ENCODE measurements at regions not wholly inside any gene's neighbourhood (a gene's known extent, or its start where the extent isn't known, plus 50 kb on each side); places are given as distances from the start of the nearest gene placed in this dataset.
A peak's percentile ranks its signal among the peaks of the same experiment; 100 is the strongest.

DNA sequence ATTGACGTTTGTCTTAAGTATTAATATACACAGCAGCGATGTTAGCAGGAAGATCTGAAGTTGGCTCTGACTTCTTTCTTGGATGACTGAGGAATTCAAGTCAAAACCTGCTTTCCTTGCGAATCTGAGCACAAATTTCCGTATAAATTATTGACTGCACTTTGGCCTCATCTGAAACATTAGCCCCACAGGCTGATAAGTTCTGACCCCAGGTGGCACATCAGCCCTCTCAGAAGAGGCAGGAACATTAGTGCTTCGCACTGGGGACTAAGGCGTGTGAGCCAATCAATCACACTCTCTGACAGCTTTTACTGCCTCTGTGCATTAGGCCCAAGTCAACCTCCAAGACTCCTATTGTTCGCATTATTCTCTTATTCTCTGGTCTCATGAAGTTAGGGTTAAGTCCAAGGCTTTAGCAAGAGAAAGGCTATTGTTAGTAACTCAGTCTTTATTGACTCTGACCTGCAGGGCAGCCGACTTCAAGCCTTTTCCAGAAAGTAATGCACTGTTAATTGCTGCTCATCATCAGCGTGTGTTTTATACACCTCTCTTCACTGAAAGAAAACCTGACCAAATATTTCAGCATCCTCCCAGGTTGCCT, 84.2 kb downstream of the ZNF608 start:
- H3K27ac ChIP-seq = peak overlapping the region; percentile 73
- TF ChIP-seq, protein P1, sequence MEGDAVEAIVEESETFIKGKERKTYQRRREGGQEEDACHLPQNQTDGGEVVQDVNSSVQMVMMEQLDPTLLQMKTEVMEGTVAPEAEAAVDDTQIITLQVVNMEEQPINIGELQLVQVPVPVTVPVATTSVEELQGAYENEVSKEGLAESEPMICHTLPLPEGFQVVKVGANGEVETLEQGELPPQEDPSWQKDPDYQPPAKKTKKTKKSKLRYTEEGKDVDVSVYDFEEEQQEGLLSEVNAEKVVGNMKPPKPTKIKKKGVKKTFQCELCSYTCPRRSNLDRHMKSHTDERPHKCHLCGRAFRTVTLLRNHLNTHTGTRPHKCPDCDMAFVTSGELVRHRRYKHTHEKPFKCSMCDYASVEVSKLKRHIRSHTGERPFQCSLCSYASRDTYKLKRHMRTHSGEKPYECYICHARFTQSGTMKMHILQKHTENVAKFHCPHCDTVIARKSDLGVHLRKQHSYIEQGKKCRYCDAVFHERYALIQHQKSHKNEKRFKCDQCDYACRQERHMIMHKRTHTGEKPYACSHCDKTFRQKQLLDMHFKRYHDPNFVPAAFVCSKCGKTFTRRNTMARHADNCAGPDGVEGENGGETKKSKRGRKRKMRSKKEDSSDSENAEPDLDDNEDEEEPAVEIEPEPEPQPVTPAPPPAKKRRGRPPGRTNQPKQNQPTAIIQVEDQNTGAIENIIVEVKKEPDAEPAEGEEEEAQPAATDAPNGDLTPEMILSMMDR (IDR thresholded peaks at IDR 0.05) = no peak
- TF ChIP-seq ZFX (IDR thresholded peaks at IDR 0.05; ENCODE audit: borderline replicate concordance) = no peak

DNA sequence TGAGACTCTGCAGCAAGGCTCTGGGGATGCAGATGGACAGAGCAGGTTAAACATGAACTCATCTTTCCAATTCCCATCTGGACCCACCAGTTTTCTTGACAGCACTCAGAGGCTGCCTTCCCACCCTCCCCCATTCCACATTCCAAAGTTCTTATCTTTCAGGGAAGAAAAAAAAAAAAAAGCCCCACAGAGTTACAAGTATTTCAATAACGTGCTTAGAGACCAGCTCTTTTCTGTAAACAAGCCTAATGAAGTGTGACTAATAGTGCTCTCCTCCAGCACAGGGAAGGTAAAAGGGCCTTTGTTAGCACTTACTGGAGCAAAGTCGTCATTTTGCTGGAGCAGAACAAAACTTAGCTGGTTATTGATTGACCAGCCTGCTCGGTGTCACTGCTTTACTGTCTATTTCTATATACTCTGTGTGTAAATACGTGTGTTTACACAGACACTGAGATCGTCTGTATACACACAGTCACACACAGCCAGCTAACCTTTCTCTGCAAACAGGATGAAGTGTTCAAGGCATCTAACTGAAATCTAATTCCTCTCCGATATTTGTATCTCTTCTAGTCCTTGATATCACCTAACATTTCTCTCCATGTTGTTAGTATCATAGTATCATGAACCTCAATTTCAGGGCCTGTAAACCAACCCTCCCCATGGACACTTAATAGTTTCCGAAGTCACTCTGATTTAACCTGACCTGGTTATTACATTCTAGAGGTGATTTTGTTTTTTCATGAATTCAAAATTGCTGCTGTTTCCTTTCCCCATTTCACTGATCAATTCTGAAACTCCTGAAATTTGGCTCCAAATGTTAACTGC, 84.9 kb downstream of the ZNF608 start:
- TF ChIP-seq, protein P1 (IDR thresholded peaks at IDR 0.05) = no peak
- no peak for TF ChIP-seq ZFX (IDR thresholded peaks at IDR 0.05; ENCODE audit: borderline replicate concordance)
- peak overlapping the region; percentile 73 for H3K27ac ChIP-seq

DNA sequence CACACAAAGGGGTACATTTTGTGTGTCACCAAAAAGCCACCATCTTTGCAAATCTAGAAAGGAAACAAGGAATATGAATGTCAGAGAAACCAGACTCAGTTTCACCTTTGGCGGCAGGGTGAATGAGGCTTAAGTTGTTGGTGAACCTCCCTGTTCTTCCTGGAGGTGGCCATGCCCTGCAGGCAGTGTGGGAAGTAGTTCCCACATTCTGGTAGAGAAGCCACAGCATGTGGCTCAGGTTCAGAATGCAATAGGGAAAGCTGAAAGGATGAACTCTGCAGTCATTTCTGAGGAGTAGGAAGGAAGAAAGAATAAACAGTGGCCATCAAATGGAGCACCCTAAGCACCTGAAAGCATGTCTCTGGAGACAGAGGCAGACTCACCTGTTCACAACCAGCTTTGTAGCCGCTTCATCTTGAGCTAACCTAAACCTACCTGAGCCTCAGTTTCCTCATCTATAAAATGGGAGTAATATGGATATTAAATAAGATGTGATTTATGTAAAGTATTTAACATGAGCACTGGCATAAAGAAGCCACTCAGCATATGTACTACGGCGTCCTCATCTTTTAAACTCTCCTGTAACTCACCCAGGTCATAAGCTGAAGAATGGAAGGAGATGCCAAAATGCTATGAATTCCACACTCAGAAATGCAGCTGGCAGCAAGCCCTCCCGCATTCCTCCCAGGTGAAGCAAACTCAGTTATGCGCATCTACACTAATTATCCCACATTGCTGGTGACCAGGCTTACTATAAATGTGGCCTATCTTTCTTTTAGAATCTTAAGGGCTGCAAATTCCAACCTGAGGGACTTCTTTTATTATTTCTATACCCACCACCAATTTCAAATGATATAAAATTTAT, 86.0 kb downstream of the ZNF608 start:
- no peak for TF ChIP-seq ZFX (IDR thresholded peaks at IDR 0.05; ENCODE audit: borderline replicate concordance)
- TF ChIP-seq, protein P1 (IDR thresholded peaks at IDR 0.05) = no peak
- peak overlapping the region; percentile 73 for H3K27ac ChIP-seq

DNA sequence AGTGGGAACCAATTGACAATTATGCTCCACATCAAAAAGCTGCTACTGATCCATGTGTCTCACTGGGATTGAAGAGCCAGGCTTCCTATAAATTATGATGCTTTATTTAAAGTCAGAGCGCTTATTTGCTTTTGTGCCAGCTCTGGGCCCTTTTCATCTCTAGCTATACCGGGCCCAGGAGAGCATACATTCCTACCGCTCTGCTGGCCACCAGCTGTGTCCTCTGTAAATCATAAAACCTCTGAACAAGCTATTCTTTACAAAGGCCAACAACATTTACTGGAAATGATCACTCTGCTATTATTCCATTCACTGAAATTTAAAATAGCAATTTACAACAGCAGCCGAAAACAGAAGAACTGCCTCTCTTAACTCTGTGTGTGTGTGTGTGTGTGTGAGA, 86.6 kb downstream of the ZNF608 start:
- TF ChIP-seq, protein P1 (IDR thresholded peaks at IDR 0.05) = no peak
- peak overlapping the region; percentile 73 for H3K27ac ChIP-seq

DNA sequence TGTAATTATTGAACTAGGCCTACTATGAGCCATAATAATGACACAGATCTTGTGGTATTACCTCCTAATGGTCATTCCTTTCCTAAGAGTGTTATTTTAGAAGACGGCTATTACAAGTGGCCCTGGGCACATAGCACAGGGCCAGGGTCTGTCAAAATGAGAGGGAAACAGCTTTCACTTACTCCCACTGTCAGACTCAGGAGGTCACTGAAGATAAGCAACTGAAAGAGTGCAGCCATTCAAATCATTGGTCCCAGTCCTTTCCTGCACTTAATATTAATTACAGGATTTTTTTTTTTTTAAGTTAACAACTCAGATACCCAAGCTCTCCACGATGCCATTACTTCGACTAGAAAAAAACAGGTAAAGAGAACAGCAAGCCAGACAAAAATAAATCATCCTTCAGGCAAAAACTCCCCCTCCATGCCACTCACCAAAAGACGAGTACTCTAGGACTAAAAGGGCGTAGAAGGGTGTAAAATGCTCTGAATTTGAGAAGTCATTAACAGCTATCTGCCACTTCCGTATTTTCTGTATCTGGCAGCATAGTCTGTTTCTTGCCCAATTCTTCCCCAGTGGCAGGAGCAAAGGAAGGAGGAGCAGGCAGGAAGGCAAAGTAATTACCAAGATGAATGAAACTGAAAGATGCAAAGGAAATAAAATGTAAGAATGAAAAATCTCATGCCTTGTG, 87.4 kb downstream of the ZNF608 start:
- H3K27ac ChIP-seq = no peak overlapping the region
- no peak for TF ChIP-seq ZFX (IDR thresholded peaks at IDR 0.05; ENCODE audit: borderline replicate concordance)
- TF ChIP-seq, protein P1 (IDR thresholded peaks at IDR 0.05) = no peak

DNA sequence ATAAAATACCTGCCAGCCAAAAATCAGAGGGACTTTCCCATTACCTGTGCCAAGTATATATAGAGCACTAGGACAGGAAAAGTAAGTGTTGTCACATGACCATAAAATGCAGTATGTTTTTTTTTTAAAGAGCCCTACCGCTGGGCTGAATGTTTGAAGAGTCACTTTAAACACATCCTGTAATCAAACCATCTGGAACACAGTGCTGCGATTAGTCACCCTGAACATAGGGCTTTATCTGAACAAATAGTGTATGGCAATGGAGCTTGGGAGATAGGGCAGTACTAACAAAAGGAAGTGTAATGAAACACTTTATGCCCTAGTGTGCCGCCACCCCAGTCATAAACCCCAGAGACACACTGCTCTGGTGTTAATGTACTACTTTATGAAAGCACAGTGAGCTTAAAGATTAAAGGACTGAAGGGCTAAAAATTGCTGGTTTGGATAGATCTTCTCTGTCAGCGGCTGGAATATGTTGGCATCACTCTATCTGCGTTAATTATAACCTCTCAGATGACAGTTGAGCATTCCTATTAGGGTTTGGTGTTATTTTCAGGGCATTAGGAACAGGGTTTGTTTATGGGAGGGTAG, 90.4 kb downstream of the ZNF608 start:
- H3K27ac ChIP-seq = peak overlapping the region; percentile 77
- TF ChIP-seq, protein P1 (IDR thresholded peaks at IDR 0.05) = no peak
- no peak for TF ChIP-seq ZFX (IDR thresholded peaks at IDR 0.05; ENCODE audit: borderline replicate concordance)

All from 22Rv1 (cell line).